ENCODE measurements at regions not wholly inside any gene's neighbourhood (a gene's known extent, or its start where the extent isn't known, plus 50 kb on each side); places are given as distances from the start of the nearest gene placed in this dataset.

- Histone ChIP-seq H3K79me1 (ENCODE audit: low read length) (no peaks in the 10 kb centered on the region), H3K4ac (ENCODE audit: low read depth, low read length) (no peak overlapping the region), H3K4me2 (ENCODE audit: low read length) (no peak overlapping the region), H2AFZ (ENCODE audit: insufficient read depth, low read length, poor library complexity) (no peak overlapping the region), H4K12ac (ENCODE audit: low read depth, low read length) (no peak overlapping the region), H2BK12ac (ENCODE audit: low read length) (no peak overlapping the region), H3K4me1 (ENCODE audit: control insufficient read depth in 1 of 2, insufficient read depth in 2 of 2, low read length in 2 of 2) (no peaks in the 10 kb centered on the region), H3K79me2 (ENCODE audit: control insufficient read depth, insufficient read depth, low read length, poor library complexity) (no peaks in the 10 kb centered on the region), H3K18ac (ENCODE audit: low read length) (no peak overlapping the region), H3K36me3 (ENCODE audit: control insufficient read depth in 1 of 2, insufficient read depth in 2 of 2, low read length in 2 of 2) (no peaks in the 10 kb centered on the region), H3K27ac (ENCODE audit: low read depth, low read length) (no peak overlapping the region), H3K27me3 (ENCODE audit: insufficient read depth, low read length) (no peaks in the 10 kb centered on the region), H3K4me3 (ENCODE audit: low read depth, low read length) (no peak overlapping the region), H2BK120ac (ENCODE audit: insufficient read depth, low read length, poor library complexity) (no peak overlapping the region), H3K14ac (ENCODE audit: low read length) (no peak overlapping the region), H3K23ac (ENCODE audit: low read length) (no peak overlapping the region), H2AK5ac (ENCODE audit: low read length) (no peak overlapping the region), H3K9me3 (ENCODE audit: insufficient read depth, low read depth, low read length) (no peaks in the 10 kb centered on the region), H4K8ac (ENCODE audit: low read depth, low read length) (no peak overlapping the region), H2BK5ac (ENCODE audit: low read depth, low read length, poor library complexity) (no peak overlapping the region), H3K9ac (ENCODE audit: low read length) (no peak overlapping the region), H4K91ac (ENCODE audit: low read depth, low read length) (no peak overlapping the region)
- DNase-seq = no peak
- WGBS (ENCODE audit: extremely low coverage, insufficient coverage, insufficient read length) = no CpG with 5 or more reads among the region's 1 CpG
Observed at GRCh38 chr5:125138266-125138665, 391.8 kb upstream of the ZNF608 start.

- H3K18ac ChIP-seq (ENCODE audit: low read length) = no peak overlapping the region
- no peaks in the 10 kb centered on the region for H3K9me3 ChIP-seq (ENCODE audit: insufficient read depth, low read depth, low read length)
- whole genome bisulfite sequencing (ENCODE audit: extremely low coverage, insufficient coverage, insufficient read length) = no CpG with 5 or more reads among the region's 2 CpGs
Observed at GRCh38 chr5:125139590-125139989, 393.2 kb upstream of the ZNF608 start.

GRCh38 chr5:125140220-125140619 is 393.8 kb upstream of the ZNF608 start:
- DNase-seq = no peak
- no peaks in the 10 kb centered on the region for H3K79me1 ChIP-seq (ENCODE audit: low read length)
- no peak overlapping the region for H2BK120ac ChIP-seq (ENCODE audit: insufficient read depth, low read length, poor library complexity)
- H3K9ac ChIP-seq (ENCODE audit: low read length) = no peak overlapping the region
- no peaks in the 10 kb centered on the region for H3K4me1 ChIP-seq (ENCODE audit: control insufficient read depth in 1 of 2, insufficient read depth in 2 of 2, low read length in 2 of 2)
- no peak overlapping the region for H3K14ac ChIP-seq (ENCODE audit: low read length)
- H3K4ac ChIP-seq (ENCODE audit: low read depth, low read length) = no peak overlapping the region
- no peak overlapping the region for H3K4me3 ChIP-seq (ENCODE audit: low read depth, low read length)
- no peak overlapping the region for H2AK5ac ChIP-seq (ENCODE audit: low read length)
- no peak overlapping the region for H4K91ac ChIP-seq (ENCODE audit: low read depth, low read length)
- H3K36me3 ChIP-seq (ENCODE audit: control insufficient read depth in 1 of 2, insufficient read depth in 2 of 2, low read length in 2 of 2) = no peaks in the 10 kb centered on the region
- H4K12ac ChIP-seq (ENCODE audit: low read depth, low read length) = no peak overlapping the region
- no peak overlapping the region for H2AFZ ChIP-seq (ENCODE audit: insufficient read depth, low read length, poor library complexity)
- H3K27me3 ChIP-seq (ENCODE audit: insufficient read depth, low read length) = no peaks in the 10 kb centered on the region
- no peak overlapping the region for H4K8ac ChIP-seq (ENCODE audit: low read depth, low read length)
- H2BK5ac ChIP-seq (ENCODE audit: low read depth, low read length, poor library complexity) = no peak overlapping the region
- no CpG with 5 or more reads among the region's 4 CpGs for WGBS (ENCODE audit: extremely low coverage, insufficient coverage, insufficient read length)
- H3K23ac ChIP-seq (ENCODE audit: low read length) = no peak overlapping the region
- no peak overlapping the region for H3K27ac ChIP-seq (ENCODE audit: low read depth, low read length)
- H2BK12ac ChIP-seq (ENCODE audit: low read length) = no peak overlapping the region
- no peaks in the 10 kb centered on the region for H3K79me2 ChIP-seq (ENCODE audit: control insufficient read depth, insufficient read depth, low read length, poor library complexity)
- H3K4me2 ChIP-seq (ENCODE audit: low read length) = no peak overlapping the region
- no peaks in the 10 kb centered on the region for H3K9me3 ChIP-seq (ENCODE audit: insufficient read depth, low read depth, low read length)
- H3K18ac ChIP-seq (ENCODE audit: low read length) = no peak overlapping the region

More at GRCh38 chr5:125139590-125139989, 393.2 kb upstream of the ZNF608 start:
- no peak overlapping the region for H2BK120ac ChIP-seq (ENCODE audit: insufficient read depth, low read length, poor library complexity)
- no peaks in the 10 kb centered on the region for H3K27me3 ChIP-seq (ENCODE audit: insufficient read depth, low read length)
- H3K4me2 ChIP-seq (ENCODE audit: low read length) = no peak overlapping the region
- no peak overlapping the region for H3K9ac ChIP-seq (ENCODE audit: low read length)
- no peak overlapping the region for H2AK5ac ChIP-seq (ENCODE audit: low read length)
- no peak overlapping the region for H4K91ac ChIP-seq (ENCODE audit: low read depth, low read length)
- H3K79me1 ChIP-seq (ENCODE audit: low read length) = no peaks in the 10 kb centered on the region
- no peaks in the 10 kb centered on the region for H3K36me3 ChIP-seq (ENCODE audit: control insufficient read depth in 1 of 2, insufficient read depth in 2 of 2, low read length in 2 of 2)
- H2BK12ac ChIP-seq (ENCODE audit: low read length) = no peak overlapping the region
- no peak overlapping the region for H2BK5ac ChIP-seq (ENCODE audit: low read depth, low read length, poor library complexity)
- H3K4me3 ChIP-seq (ENCODE audit: low read depth, low read length) = no peak overlapping the region
- H3K23ac ChIP-seq (ENCODE audit: low read length) = no peak overlapping the region
- no peak overlapping the region for H4K12ac ChIP-seq (ENCODE audit: low read depth, low read length)
- H3K27ac ChIP-seq (ENCODE audit: low read depth, low read length) = no peak overlapping the region
- no peak overlapping the region for H3K4ac ChIP-seq (ENCODE audit: low read depth, low read length)
- no peak overlapping the region for H2AFZ ChIP-seq (ENCODE audit: insufficient read depth, low read length, poor library complexity)
- no peaks in the 10 kb centered on the region for H3K79me2 ChIP-seq (ENCODE audit: control insufficient read depth, insufficient read depth, low read length, poor library complexity)
- no peaks in the 10 kb centered on the region for H3K4me1 ChIP-seq (ENCODE audit: control insufficient read depth in 1 of 2, insufficient read depth in 2 of 2, low read length in 2 of 2)
- no peak overlapping the region for H3K14ac ChIP-seq (ENCODE audit: low read length)
- no peak overlapping the region for H4K8ac ChIP-seq (ENCODE audit: low read depth, low read length)
- DNase-seq = no peak

- H3K9ac ChIP-seq (ENCODE audit: low read length) = no peak overlapping the region
- H3K27me3 ChIP-seq (ENCODE audit: insufficient read depth, low read length) = no peaks in the 10 kb centered on the region
- H4K12ac ChIP-seq (ENCODE audit: low read depth, low read length) = no peak overlapping the region
- no peak overlapping the region for H2AK5ac ChIP-seq (ENCODE audit: low read length)
- H3K18ac ChIP-seq (ENCODE audit: low read length) = no peak overlapping the region
- H2AFZ ChIP-seq (ENCODE audit: insufficient read depth, low read length, poor library complexity) = no peak overlapping the region
- H4K91ac ChIP-seq (ENCODE audit: low read depth, low read length) = no peak overlapping the region
- H2BK120ac ChIP-seq (ENCODE audit: insufficient read depth, low read length, poor library complexity) = no peak overlapping the region
- no peaks in the 10 kb centered on the region for H3K79me2 ChIP-seq (ENCODE audit: control insufficient read depth, insufficient read depth, low read length, poor library complexity)
- WGBS (ENCODE audit: extremely low coverage, insufficient coverage, insufficient read length) = no CpG with 5 or more reads among the region's 2 CpGs
- H3K4me2 ChIP-seq (ENCODE audit: low read length) = no peak overlapping the region
- no peak overlapping the region for H3K27ac ChIP-seq (ENCODE audit: low read depth, low read length)
- no peaks in the 10 kb centered on the region for H3K36me3 ChIP-seq (ENCODE audit: control insufficient read depth in 1 of 2, insufficient read depth in 2 of 2, low read length in 2 of 2)
- no peak for DNase-seq
- no peak overlapping the region for H2BK5ac ChIP-seq (ENCODE audit: low read depth, low read length, poor library complexity)
- H2BK12ac ChIP-seq (ENCODE audit: low read length) = no peak overlapping the region
- no peaks in the 10 kb centered on the region for H3K9me3 ChIP-seq (ENCODE audit: insufficient read depth, low read depth, low read length)
- no peak overlapping the region for H3K14ac ChIP-seq (ENCODE audit: low read length)
- no peaks in the 10 kb centered on the region for H3K79me1 ChIP-seq (ENCODE audit: low read length)
- H4K8ac ChIP-seq (ENCODE audit: low read depth, low read length) = no peak overlapping the region
- H3K4ac ChIP-seq (ENCODE audit: low read depth, low read length) = no peak overlapping the region
- no peak overlapping the region for H3K4me3 ChIP-seq (ENCODE audit: low read depth, low read length)
- no peak overlapping the region for H3K23ac ChIP-seq (ENCODE audit: low read length)
- H3K4me1 ChIP-seq (ENCODE audit: control insufficient read depth in 1 of 2, insufficient read depth in 2 of 2, low read length in 2 of 2) = no peaks in the 10 kb centered on the region
Observed at GRCh38 chr5:125140855-125141254, 394.4 kb upstream of the ZNF608 start.
